ENCODE measurements at regions not wholly inside any gene's neighbourhood (a gene's known extent, or its start where the extent isn't known, plus 50 kb on each side); places are given as distances from the start of the nearest gene placed in this dataset.

- no TSS peak for BruUV-seq (replicated peaks)
- Histone ChIP-seq H3K4me3 (no peak overlapping the region), H4K20me1 (replicated peaks; ENCODE audit: control insufficient read depth, insufficient read depth, low read length) (no peaks in the 10 kb centered on the region), H2AFZ (ENCODE audit: low read depth, low read length) (no peak overlapping the region), H3K27ac (ENCODE audit: extremely low read depth, low read depth, low read length) (no peak overlapping the region), H3K9me1 (ENCODE audit: control insufficient read depth, insufficient read depth, low read length) (no peaks in the 10 kb centered on the region), H3K9ac (ENCODE audit: insufficient read depth in 1 of 2, low read depth in 2 of 2, low read length in 2 of 2) (no peak overlapping the region), H3K79me2 (ENCODE audit: control insufficient read depth, insufficient read depth, low read length) (no peaks in the 10 kb centered on the region), H3K9me3 (replicated peaks; ENCODE audit: control insufficient read depth, insufficient read depth, low read depth, low read length) (no peaks in the 10 kb centered on the region), H3K27me3 (ENCODE audit: control insufficient read depth in 2 of 2, insufficient read depth in 2 of 2, low read length in 2 of 2) (peaks cover 5 to 26% of the 10 kb centered on the region in 2 experiments; a peak in 4 of 5 replicates), H3K36me3 (ENCODE audit: control insufficient read depth, insufficient read depth, low read length) (no peaks in the 10 kb centered on the region), H3K4me2 (ENCODE audit: insufficient read depth, low read length) (no peak overlapping the region), H3K4me1 (replicated peaks in 1 of 2; ENCODE audit: control insufficient read depth in 2 of 2, insufficient read depth in 2 of 2, low read length in 2 of 2) (no peaks in the 10 kb centered on the region)
- intact Hi-C loops (cut with micrococcal nuclease), result no loop called here
- no peak for ATAC-seq
- ChIA-PET POLR2A (interaction anchor here (0.6 to 0.9 kb wide), 2 partner anchors 26 to 1412 kb away, joined by 3 to 4 read pairs; no protein-coding TSS in a partner anchor), CTCF (ENCODE audit: low intra/inter-chr PET ratio) (no interaction called here)
- no peak for FAIRE-seq
- 0% methylated on average over 1 of the region's 1 CpG for WGBS (ENCODE audit: insufficient coverage, low coverage, missing lambda C conversion rate)
- in situ Hi-C loops (cut with MboI), result no loop called here
- TF ChIP-seq, protein P1, sequence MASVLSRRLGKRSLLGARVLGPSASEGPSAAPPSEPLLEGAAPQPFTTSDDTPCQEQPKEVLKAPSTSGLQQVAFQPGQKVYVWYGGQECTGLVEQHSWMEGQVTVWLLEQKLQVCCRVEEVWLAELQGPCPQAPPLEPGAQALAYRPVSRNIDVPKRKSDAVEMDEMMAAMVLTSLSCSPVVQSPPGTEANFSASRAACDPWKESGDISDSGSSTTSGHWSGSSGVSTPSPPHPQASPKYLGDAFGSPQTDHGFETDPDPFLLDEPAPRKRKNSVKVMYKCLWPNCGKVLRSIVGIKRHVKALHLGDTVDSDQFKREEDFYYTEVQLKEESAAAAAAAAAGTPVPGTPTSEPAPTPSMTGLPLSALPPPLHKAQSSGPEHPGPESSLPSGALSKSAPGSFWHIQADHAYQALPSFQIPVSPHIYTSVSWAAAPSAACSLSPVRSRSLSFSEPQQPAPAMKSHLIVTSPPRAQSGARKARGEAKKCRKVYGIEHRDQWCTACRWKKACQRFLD (CRISPR knock-in tag; IDR thresholded peaks at IDR 0.05), result no peak
- TF ChIP-seq NR2F6 (CRISPR knock-in tag; IDR thresholded peaks at IDR 0.05), result no peak
- DNase-seq (ENCODE audit: extremely low read depth in 1 of 4, low spot score in 3 of 4), result no peak
Measured at GRCh38 chr3:5388091-5388490, 200.6 kb downstream of the EDEM1 start.

GRCh38 chr3:5389057-5389456, 201.6 kb downstream of the EDEM1 start:
- H3K27ac ChIP-seq (ENCODE audit: extremely low read depth, low read depth, low read length), result no peak overlapping the region
- no peaks in the 10 kb centered on the region for H4K20me1 ChIP-seq (replicated peaks; ENCODE audit: control insufficient read depth, insufficient read depth, low read length)
- no peak overlapping the region for H3K4me3 ChIP-seq
- H3K27me3 ChIP-seq (ENCODE audit: control insufficient read depth in 2 of 2, insufficient read depth in 2 of 2, low read length in 2 of 2), result peaks cover 5 to 19% of the 10 kb centered on the region in 2 experiments; a peak in 3 of 5 replicates
- in situ Hi-C loops (cut with MboI), result no loop called here
- H3K4me2 ChIP-seq (ENCODE audit: insufficient read depth, low read length), result no peak overlapping the region
- H3K9ac ChIP-seq (ENCODE audit: insufficient read depth in 1 of 2, low read depth in 2 of 2, low read length in 2 of 2), result no peak overlapping the region
- intact Hi-C loops (cut with micrococcal nuclease), result no loop called here
- H2AFZ ChIP-seq (ENCODE audit: low read depth, low read length), result no peak overlapping the region
- no peak for ATAC-seq
- no TSS peak for BruUV-seq (replicated peaks)
- ChIA-PET POLR2A (interaction anchor here (0.6 kb wide), 1 partner anchor 53 kb away, joined by 3 read pairs; no protein-coding TSS in a partner anchor), CTCF (ENCODE audit: low intra/inter-chr PET ratio) (no interaction called here)
- H3K9me3 ChIP-seq (replicated peaks; ENCODE audit: control insufficient read depth, insufficient read depth, low read depth, low read length), result no peaks in the 10 kb centered on the region
- DNase-seq (ENCODE audit: extremely low read depth in 1 of 4, low spot score in 3 of 4), result no peak
- no peak for FAIRE-seq
- H3K9me1 ChIP-seq (ENCODE audit: control insufficient read depth, insufficient read depth, low read length), result no peaks in the 10 kb centered on the region
- no peaks in the 10 kb centered on the region for H3K79me2 ChIP-seq (ENCODE audit: control insufficient read depth, insufficient read depth, low read length)
- 1% methylated on average over 4 of the region's 4 CpGs for WGBS (ENCODE audit: insufficient coverage, low coverage, missing lambda C conversion rate)
- no peaks in the 10 kb centered on the region for H3K4me1 ChIP-seq (replicated peaks in 1 of 2; ENCODE audit: control insufficient read depth in 2 of 2, insufficient read depth in 2 of 2, low read length in 2 of 2)
- H3K36me3 ChIP-seq (ENCODE audit: control insufficient read depth, insufficient read depth, low read length), result no peaks in the 10 kb centered on the region
- TF ChIP-seq ATF3 (IDR thresholded peaks at IDR 0.05), result 0 out of 2 replicates have a peak, but pooled peaks have one; percentile 8
- no peak for TF ChIP-seq ATF3 (CRISPR knock-in tag; conservative IDR thresholded peaks at IDR 0.05)
- TF ChIP-seq, protein P2, sequence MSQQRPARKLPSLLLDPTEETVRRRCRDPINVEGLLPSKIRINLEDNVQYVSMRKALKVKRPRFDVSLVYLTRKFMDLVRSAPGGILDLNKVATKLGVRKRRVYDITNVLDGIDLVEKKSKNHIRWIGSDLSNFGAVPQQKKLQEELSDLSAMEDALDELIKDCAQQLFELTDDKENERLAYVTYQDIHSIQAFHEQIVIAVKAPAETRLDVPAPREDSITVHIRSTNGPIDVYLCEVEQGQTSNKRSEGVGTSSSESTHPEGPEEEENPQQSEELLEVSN (IDR thresholded peaks at IDR 0.05; ENCODE audit: borderline replicate concordance in 1 of 2, extremely low read depth in 1 of 2, insufficient read depth in 1 of 2, insufficient read length in 1 of 2, low read depth in 1 of 2, low read length in 1 of 2, poor library complexity in 1 of 2, severe bottlenecking in 1 of 2), result no peak
